NT2/D1 (cell line): ENCODE measurements at regions not wholly inside any gene's neighbourhood (a gene's known extent, or its start where the extent isn't known, plus 50 kb on each side); places are given as distances from the start of the nearest gene placed in this dataset.

ENCODE experiments used
- SUZ12 ChIP-seq: IDR thresholded peaks from 2 replicates; pipeline ENCODE4 v1.6.1; 2011; ENCODE audit not compliant: insufficient read length, insufficient read depth; ENCODE audit errors: extremely low read depth
- YY1 ChIP-seq: IDR thresholded peaks from 2 replicates; pipeline ENCODE4 v1.6.1; 2011; ENCODE audit not compliant: insufficient read length, insufficient read depth

- TF ChIP-seq YY1 = no peak
- TF ChIP-seq SUZ12 = no peak
Observed at GRCh38 chr17:45641541-45641940, 142.6 kb upstream of the CRHR1 start.
